Gastroesophageal sphincter (tissue), 4 donors: ENCODE measurements at regions not wholly inside any gene's neighbourhood (a gene's known extent, or its start where the extent isn't known, plus 50 kb on each side); places are given as distances from the start of the nearest gene placed in this dataset.

Source experiments
- ATAC-seq: fragments of 150-250 bp; one replicate; pipeline ENCODE4 v1.9.1; 2016; ENCODE audit warnings: mild to moderate bottlenecking, moderate library complexity
- H3K27ac ChIP-seq, 4 donors: fragments of 200-600 bp; sonication (generic) in 3 of 4; 1 replicate in 3 of 4; 2 replicates in 1 of 4; pipeline ENCODE4 v1.5.1; 2016 to 2019
- H3K27me3 ChIP-seq: fragments of 200-600 bp; sonication (generic); one replicate; pipeline ENCODE4 v1.5.1; 2019
- H3K36me3 ChIP-seq, 2 donors: fragments of 200-600 bp; sonication (generic); one replicate each; pipeline ENCODE4 v1.5.1; 2019; ENCODE audit warnings: control low read depth in 1 of 2
- H3K4me1 ChIP-seq, 3 donors: fragments of 200-600 bp; sonication (generic); 1 replicate in 2 of 3; 2 replicates in 1 of 3; pipeline ENCODE4 v1.5.1; 2016 to 2019; ENCODE audit warnings: control low read depth in 2 of 3
- H3K4me3 ChIP-seq, 2 donors: fragments of 200-600 bp; sonication (generic); one replicate each; pipeline ENCODE4 v1.5.1; 2019; ENCODE audit warnings: mild to moderate bottlenecking in 1 of 2, moderate library complexity in 1 of 2
- H3K9me3 ChIP-seq, 3 donors: fragments of 200-600 bp; sonication (generic); one replicate each; pipeline ENCODE4 v1.5.1; 2017 to 2019; ENCODE audit warnings: control low read depth in 2 of 3
- EP300 ChIP-seq: sonication (generic); formaldehyde crosslinking; IDR thresholded peaks from one replicate; pipeline ENCODE4 v1.6.1; 2017; ENCODE audit warnings: antibody characterized with exemption, mild to moderate bottlenecking
- POLR2A ChIP-seq, 2 donors: fragments of 450-650 bp; IDR thresholded peaks; one replicate each; pipeline ENCODE4 v1.6.1; 2017; ENCODE audit warnings: antibody characterized with exemption in 2 of 2, mild to moderate bottlenecking in 2 of 2, moderate library complexity in 1 of 2
- POLR2AphosphoS5 ChIP-seq: sonication (generic); formaldehyde crosslinking; IDR thresholded peaks from one replicate; pipeline ENCODE4 v1.6.1; 2017; ENCODE audit warnings: antibody characterized with exemption
- WGBS, 2 donors: methylation state at CpG; one replicate each; pipeline ENCODE4 v1.1.5; 2018; ENCODE audit warnings: low coverage in 1 of 2; 5-methylcytosine and 5-hydroxymethylcytosine counted together
- TF ChIP-seq, protein P1 (sequence below), 4 experiments: fragments of 200-600 bp in 2 of 4; fragments of 450-650 bp in 2 of 4; sonication (generic) in 1 of 4; IDR thresholded peaks; one replicate each; pipeline ENCODE4 v1.5.1; 2017 to 2019; ENCODE audit warnings: antibody characterized with exemption in 4 of 4, mild to moderate bottlenecking in 2 of 4, moderate library complexity in 2 of 4

DNA sequence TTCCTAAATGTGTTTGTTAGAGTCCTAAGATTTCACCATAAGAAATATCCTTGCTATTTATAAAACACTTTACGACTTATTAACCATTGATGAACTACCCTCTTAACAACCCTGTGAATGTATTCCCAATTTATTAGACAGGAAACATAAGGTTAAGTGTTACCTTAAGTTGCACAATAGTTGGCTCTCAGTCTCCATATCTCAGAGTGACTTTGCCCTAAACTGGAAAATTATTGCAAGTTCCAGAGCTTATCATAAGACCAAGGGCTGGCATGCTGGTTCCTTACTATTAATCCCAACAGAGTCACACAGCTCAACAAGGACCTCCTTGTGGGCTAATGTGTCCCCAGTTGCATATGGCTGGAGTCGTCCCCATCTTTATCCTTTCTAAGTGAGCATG, 165.8 kb downstream of the INSIG2 start:
- WGBS, 2 donors = 83% methylated on average over 2 of the region's 2 CpGs
- Histone ChIP-seq H3K27me3 (no peaks in the 10 kb centered on the region), H3K4me3 (no peak overlapping the region), H3K9me3 (no peaks in the 10 kb centered on the region), H3K27ac (no peak overlapping the region), H3K36me3 (no peaks in the 10 kb centered on the region), H3K4me1 (no peaks in the 10 kb centered on the region)
- TF ChIP-seq POLR2A (IDR thresholded peaks at IDR 0.05) = no peak
- no peak for ATAC-seq

DNA sequence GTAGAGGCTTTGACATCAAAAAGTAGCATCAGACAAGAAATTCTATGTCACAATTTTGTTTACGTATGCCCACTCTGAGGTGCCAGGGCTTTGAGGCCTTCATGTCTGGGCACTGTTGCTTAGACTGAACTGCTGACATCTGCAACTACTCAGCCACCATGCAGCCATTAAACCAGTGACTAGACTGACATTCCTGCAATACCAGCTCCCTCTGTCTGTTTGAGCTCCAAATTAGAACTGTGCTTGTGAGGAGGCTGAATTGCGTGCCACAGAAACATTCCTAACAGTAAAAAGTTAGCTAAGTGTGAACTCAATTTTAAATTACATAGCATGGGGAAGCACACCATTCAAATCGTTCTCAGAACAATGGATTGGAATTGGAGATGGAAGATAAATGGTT, 163.2 kb downstream of the INSIG2 start:
- no peak overlapping the region for H3K4me3 ChIP-seq
- no peak for TF ChIP-seq POLR2AphosphoS5
- TF ChIP-seq POLR2A (IDR thresholded peaks at IDR 0.05) = no peak
- H3K36me3 ChIP-seq = no peaks in the 10 kb centered on the region
- no peak for ATAC-seq
- no peaks in the 10 kb centered on the region for H3K4me1 ChIP-seq
- no peak overlapping the region for H3K27ac ChIP-seq
- no peaks in the 10 kb centered on the region for H3K9me3 ChIP-seq
- WGBS, 2 donors = 47 to 82% methylated on average over 2 to 3 of the region's 3 CpGs
- H3K27me3 ChIP-seq = no peaks in the 10 kb centered on the region

DNA sequence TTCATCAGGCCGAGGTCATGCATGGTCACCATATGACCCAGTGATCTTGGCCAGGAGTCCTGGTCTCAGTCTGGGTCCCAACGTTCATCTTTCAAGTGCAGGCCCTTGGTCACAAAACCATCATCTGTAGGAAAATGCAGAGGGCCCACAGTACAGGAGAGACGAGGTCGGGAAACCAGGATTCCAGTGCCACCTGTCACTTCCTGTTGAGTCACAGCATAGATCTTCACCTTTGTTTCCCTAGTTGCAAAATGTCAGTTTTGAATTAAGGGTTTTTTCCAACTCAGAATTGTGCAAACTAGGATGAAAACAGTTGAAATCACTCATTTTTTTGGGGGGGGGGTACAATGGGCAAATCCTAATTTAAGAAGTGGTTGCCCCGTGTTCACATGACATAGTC, 162.2 kb downstream of the INSIG2 start:
- H3K27ac ChIP-seq = no peak overlapping the region
- WGBS, 2 donors = 64 to 67% methylated on average over 3 to 5 of the region's 5 CpGs
- TF ChIP-seq, protein P1, sequence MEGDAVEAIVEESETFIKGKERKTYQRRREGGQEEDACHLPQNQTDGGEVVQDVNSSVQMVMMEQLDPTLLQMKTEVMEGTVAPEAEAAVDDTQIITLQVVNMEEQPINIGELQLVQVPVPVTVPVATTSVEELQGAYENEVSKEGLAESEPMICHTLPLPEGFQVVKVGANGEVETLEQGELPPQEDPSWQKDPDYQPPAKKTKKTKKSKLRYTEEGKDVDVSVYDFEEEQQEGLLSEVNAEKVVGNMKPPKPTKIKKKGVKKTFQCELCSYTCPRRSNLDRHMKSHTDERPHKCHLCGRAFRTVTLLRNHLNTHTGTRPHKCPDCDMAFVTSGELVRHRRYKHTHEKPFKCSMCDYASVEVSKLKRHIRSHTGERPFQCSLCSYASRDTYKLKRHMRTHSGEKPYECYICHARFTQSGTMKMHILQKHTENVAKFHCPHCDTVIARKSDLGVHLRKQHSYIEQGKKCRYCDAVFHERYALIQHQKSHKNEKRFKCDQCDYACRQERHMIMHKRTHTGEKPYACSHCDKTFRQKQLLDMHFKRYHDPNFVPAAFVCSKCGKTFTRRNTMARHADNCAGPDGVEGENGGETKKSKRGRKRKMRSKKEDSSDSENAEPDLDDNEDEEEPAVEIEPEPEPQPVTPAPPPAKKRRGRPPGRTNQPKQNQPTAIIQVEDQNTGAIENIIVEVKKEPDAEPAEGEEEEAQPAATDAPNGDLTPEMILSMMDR (IDR thresholded peaks at IDR 0.05) = no peak
- TF ChIP-seq EP300 = no peak
- no peak for TF ChIP-seq POLR2A (IDR thresholded peaks at IDR 0.05)
- TF ChIP-seq POLR2AphosphoS5 = no peak
- ATAC-seq = no peak
- no peaks in the 10 kb centered on the region for H3K9me3 ChIP-seq
- no peaks in the 10 kb centered on the region for H3K36me3 ChIP-seq
- no peak overlapping the region for H3K4me3 ChIP-seq
- no peaks in the 10 kb centered on the region for H3K27me3 ChIP-seq
- no peaks in the 10 kb centered on the region for H3K4me1 ChIP-seq

DNA sequence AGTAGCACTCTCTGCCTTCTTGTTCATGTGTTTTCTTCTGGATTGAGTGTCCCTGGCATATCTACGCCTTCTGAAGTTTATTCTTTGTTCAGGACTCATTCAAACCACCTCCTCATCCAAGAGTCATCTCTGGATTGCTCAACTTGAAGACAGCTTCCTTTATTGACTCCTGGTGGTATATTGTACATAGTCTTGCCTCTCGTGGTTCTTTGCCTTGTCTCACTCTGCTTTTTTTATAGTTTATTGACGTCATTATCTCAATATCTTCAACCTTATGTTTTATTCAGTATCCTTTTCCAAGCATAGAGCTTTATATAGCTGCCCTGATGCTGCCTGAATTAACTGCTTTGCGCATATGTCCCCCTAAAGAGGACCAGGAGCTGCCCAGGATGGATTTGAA, 161.7 kb downstream of the INSIG2 start:
- Histone ChIP-seq H3K4me1 (no peaks in the 10 kb centered on the region), H3K27ac (no peak overlapping the region), H3K9me3 (no peaks in the 10 kb centered on the region), H3K4me3 (no peak overlapping the region), H3K36me3 (no peaks in the 10 kb centered on the region), H3K27me3 (no peaks in the 10 kb centered on the region)
- WGBS, 2 donors = 51 to 60% methylated on average over 1 to 4 of the region's 4 CpGs
- no peak for TF ChIP-seq EP300
- TF ChIP-seq POLR2AphosphoS5 = no peak
- TF ChIP-seq, protein P1 (IDR thresholded peaks at IDR 0.05) = no peak
- no peak for TF ChIP-seq POLR2A (IDR thresholded peaks at IDR 0.05)
- no peak for ATAC-seq

DNA sequence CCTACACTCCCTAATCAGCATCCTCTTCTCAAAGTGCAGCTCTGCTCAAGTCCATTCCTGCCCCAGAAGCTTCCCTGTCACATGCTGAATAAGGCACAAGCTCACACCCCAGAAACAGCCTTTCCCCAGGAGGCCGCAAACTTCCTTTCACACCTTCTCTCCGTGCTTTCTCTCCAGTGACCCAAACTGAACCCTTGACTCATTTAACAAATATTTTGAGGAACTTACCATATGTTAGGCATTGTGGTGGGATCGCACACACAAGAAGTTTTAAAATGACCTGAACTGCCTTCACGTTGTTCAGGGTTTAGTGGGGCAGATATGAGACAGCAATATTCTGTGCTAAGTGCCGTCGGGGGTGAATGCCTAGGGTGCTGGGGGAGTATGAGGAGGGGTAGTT, 161.3 kb downstream of the INSIG2 start:
- TF ChIP-seq, protein P1 (IDR thresholded peaks at IDR 0.05) = no peak
- no peak for TF ChIP-seq EP300
- TF ChIP-seq POLR2AphosphoS5 = no peak
- no peak for TF ChIP-seq POLR2A (IDR thresholded peaks at IDR 0.05)
- H3K36me3 ChIP-seq = no peaks in the 10 kb centered on the region
- no peak overlapping the region for H3K27ac ChIP-seq
- H3K27me3 ChIP-seq = no peaks in the 10 kb centered on the region
- ATAC-seq = no peak
- no peaks in the 10 kb centered on the region for H3K9me3 ChIP-seq
- WGBS, 2 donors = 58 to 61% methylated on average over 6 of the region's 6 CpGs
- H3K4me1 ChIP-seq = no peaks in the 10 kb centered on the region
- H3K4me3 ChIP-seq = no peak overlapping the region

DNA sequence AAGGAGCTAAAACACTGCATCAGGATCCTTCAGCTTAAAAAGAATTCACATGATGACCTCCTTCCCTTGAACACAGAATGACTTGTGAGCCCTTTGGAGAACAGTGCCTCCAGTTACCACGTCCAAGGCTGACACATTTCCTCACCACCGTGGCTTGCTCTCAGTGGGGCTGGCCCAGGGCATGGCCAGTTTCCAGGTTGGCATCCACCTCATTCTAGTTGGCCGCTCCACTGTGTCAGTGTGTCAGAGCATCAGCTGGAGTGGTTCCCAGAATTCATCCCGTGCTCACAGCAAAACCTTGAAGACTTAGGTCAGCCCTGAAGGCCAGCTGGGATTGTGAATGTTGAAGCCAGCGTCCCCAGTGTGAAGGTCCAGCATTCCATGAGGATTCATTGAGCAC, 158.5 kb downstream of the INSIG2 start:
- Histone ChIP-seq H3K27me3 (peaks cover 20% of the 10 kb centered on the region), H3K27ac (no peak overlapping the region), H3K4me1 (no peaks in the 10 kb centered on the region), H3K36me3 (no peaks in the 10 kb centered on the region), H3K9me3 (no peaks in the 10 kb centered on the region), H3K4me3 (no peak overlapping the region)
- 81% methylated on average over 2 of the region's 5 CpGs; no CpG with 5 or more reads in 1 of the 2 donors for WGBS, 2 donors
- no peak for TF ChIP-seq POLR2AphosphoS5
- TF ChIP-seq, protein P1 (IDR thresholded peaks at IDR 0.05) = no peak
- TF ChIP-seq EP300 = no peak
- TF ChIP-seq POLR2A (IDR thresholded peaks at IDR 0.05) = no peak
- ATAC-seq = no peak
